Liver (tissue), 8 donors: ENCODE measurements at regions not wholly inside any gene's neighbourhood (a gene's known extent, or its start where the extent isn't known, plus 50 kb on each side); places are given as distances from the start of the nearest gene placed in this dataset.

Source experiments
- DNase-seq: peaks from one replicate; pipeline ENCODE4 v3.0.0-alpha.2; 2017; ENCODE audit warnings: low spot score
- H3K27ac ChIP-seq, 2 donors: one replicate each; pipeline ENCODE4 v1.7.0; 2013; ENCODE audit warnings: inconsistent platforms in 2 of 2, low read length in 2 of 2, control low read depth in 1 of 2, low read depth in 1 of 2, mild to moderate bottlenecking in 1 of 2
- H3K27me3 ChIP-seq, 4 donors: one replicate each; pipeline versions ENCODE4 v1.6.1 to v1.7.0; 2013; ENCODE audit warnings: low read length in 3 of 4, inconsistent platforms in 1 of 4, mild to moderate bottlenecking in 1 of 4, moderate library complexity in 1 of 4; ENCODE audit not compliant: control insufficient read depth in 4 of 4, insufficient read depth in 4 of 4
- H3K36me3 ChIP-seq, 4 donors: one replicate each; pipeline versions ENCODE4 v1.6.1 to v1.7.0; 2013; ENCODE audit warnings: low read length in 3 of 4, mild to moderate bottlenecking in 3 of 4, low read depth in 1 of 4, moderate library complexity in 1 of 4; ENCODE audit not compliant: control insufficient read depth in 4 of 4, insufficient read depth in 3 of 4
- H3K4me1 ChIP-seq, 4 donors: one replicate each; pipeline versions ENCODE4 v1.6.1 to v1.7.0; 2013; ENCODE audit warnings: low read length in 3 of 4, mild to moderate bottlenecking in 3 of 4, moderate library complexity in 1 of 4; ENCODE audit not compliant: control insufficient read depth in 4 of 4, insufficient read depth in 4 of 4
- H3K4me3 ChIP-seq, 3 donors: one replicate each; pipeline versions ENCODE4 v1.6.1 to v1.7.0; 2013; ENCODE audit warnings: low read length in 3 of 3, control low read depth in 1 of 3, low read depth in 1 of 3, mild to moderate bottlenecking in 1 of 3
- H3K9ac ChIP-seq, 2 donors: one replicate each; pipeline ENCODE4 v1.7.0; 2013; ENCODE audit warnings: low read length in 2 of 2, mild to moderate bottlenecking in 2 of 2, moderate library complexity in 2 of 2, control low read depth in 1 of 2, low read depth in 1 of 2
- H3K9me3 ChIP-seq, 4 donors: one replicate each; pipeline versions ENCODE4 v1.6.1 to v1.7.0; 2013; ENCODE audit warnings: low read length in 3 of 4; ENCODE audit not compliant: control insufficient read depth in 4 of 4
- EGR1 ChIP-seq, 2 donors: IDR thresholded peaks; 2 replicates each; pipeline ENCODE4 v1.6.1; 2016 to 2018; ENCODE audit warnings: antibody characterized with exemption in 2 of 2, low read depth in 2 of 2
- FOXA1 ChIP-seq: IDR thresholded peaks from 2 replicates; pipeline ENCODE4 v1.6.1; 2016; ENCODE audit warnings: antibody characterized with exemption
- FOXA2 ChIP-seq: IDR thresholded peaks from 2 replicates; pipeline ENCODE4 v1.6.1; 2016; ENCODE audit warnings: antibody characterized with exemption
- GABPA ChIP-seq, 2 donors: IDR thresholded peaks in 1 of 2; conservative IDR thresholded peaks in 1 of 2; 2 replicates each; pipeline ENCODE4 v1.6.1; 2016; ENCODE audit warnings: antibody characterized with exemption in 2 of 2, mild to moderate bottlenecking in 1 of 2, moderate library complexity in 1 of 2
- HNF4A ChIP-seq, 2 donors: conservative IDR thresholded peaks; 2 replicates each; pipeline ENCODE4 v1.6.1; 2016; ENCODE audit warnings: antibody characterized with exemption in 2 of 2, mild to moderate bottlenecking in 2 of 2
- HNF4G ChIP-seq: IDR thresholded peaks from 2 replicates; pipeline ENCODE4 v1.6.1; 2016; ENCODE audit warnings: antibody characterized with exemption
- JUND ChIP-seq, 2 donors: IDR thresholded peaks; 2 replicates each; pipeline ENCODE4 v1.6.1; 2016; ENCODE audit warnings: antibody characterized with exemption in 2 of 2
- NR2F2 ChIP-seq: IDR thresholded peaks from 2 replicates; pipeline ENCODE4 v1.6.1; 2016; ENCODE audit warnings: antibody characterized with exemption
- RAD21 ChIP-seq, 2 donors: IDR thresholded peaks; 2 replicates each; pipeline ENCODE4 v1.6.1; 2016; ENCODE audit warnings: antibody characterized with exemption in 2 of 2, mild to moderate bottlenecking in 2 of 2
- RXRA ChIP-seq, 2 donors: IDR thresholded peaks; 2 replicates each; pipeline ENCODE4 v1.6.1; 2017 to 2018; ENCODE audit warnings: antibody characterized with exemption in 2 of 2, mild to moderate bottlenecking in 1 of 2
- SP1 ChIP-seq: IDR thresholded peaks from 2 replicates; pipeline ENCODE4 v1.6.1; 2018; ENCODE audit warnings: antibody characterized with exemption, mild to moderate bottlenecking
- TAF1 ChIP-seq: conservative IDR thresholded peaks from 2 replicates; pipeline ENCODE4 v1.6.1; 2016; ENCODE audit warnings: antibody characterized with exemption, mild to moderate bottlenecking
- YY1 ChIP-seq: IDR thresholded peaks from 2 replicates; pipeline ENCODE4 v1.6.1; 2016; ENCODE audit warnings: antibody characterized with exemption, mild to moderate bottlenecking
- WGBS: extraction: QIAGEN DNeasy Blood & Tissue Kit; methylation state at CpG from one replicate; pipeline ENCODE4 v1.1.7; 2013; 5-methylcytosine and 5-hydroxymethylcytosine counted together
- TF ChIP-seq, protein P1 (sequence below): IDR thresholded peaks from 2 replicates; pipeline ENCODE4 v1.6.1; 2016; ENCODE audit warnings: antibody characterized with exemption
- TF ChIP-seq, protein P2 (sequence below): IDR thresholded peaks from 2 replicates; pipeline ENCODE4 v1.6.1; 2016; ENCODE audit warnings: antibody characterized with exemption, mild to moderate bottlenecking
- TF ChIP-seq, protein P3 (sequence below): fragments of 150-350 bp; IDR thresholded peaks from 2 replicates; pipeline ENCODE4 v1.5.1; 2017; ENCODE audit warnings: improper control_type of control experiment, low read depth, low read length; ENCODE audit not compliant: missing input control
- TF ChIP-seq, protein P4 (sequence below): IDR thresholded peaks from 2 replicates; pipeline ENCODE4 v1.6.1; 2016; ENCODE audit warnings: antibody characterized with exemption
- TF ChIP-seq, protein P5 (sequence below): IDR thresholded peaks from 2 replicates; pipeline ENCODE4 v1.6.1; 2016; ENCODE audit warnings: antibody characterized with exemption
- donor health status: healthy.
- donor health status: healthy.
- donor health status: healthy.
- donor health status: healthy.
- donor health status: healthy.

DNA sequence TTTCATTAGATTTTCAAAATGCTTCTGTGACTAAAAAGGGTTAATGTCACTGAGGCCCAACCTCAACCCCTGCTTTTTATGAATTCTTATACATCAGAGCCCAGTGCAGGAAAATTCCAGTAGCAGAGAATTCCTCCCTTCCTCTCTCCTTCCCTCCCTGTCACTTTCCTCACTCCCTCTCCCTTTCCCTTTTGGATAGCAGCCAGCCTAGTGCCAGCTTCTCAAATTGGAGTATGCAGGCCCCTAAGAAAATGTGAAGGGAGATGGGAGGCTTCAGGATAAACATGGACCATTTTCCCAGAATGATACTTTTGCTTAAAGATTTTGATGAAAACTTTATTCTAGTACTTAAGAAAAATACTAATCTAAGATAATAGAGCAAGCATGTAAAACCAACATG is 507.4 kb downstream of the KDM4C start (continued):
- TF ChIP-seq EGR1 (IDR thresholded peaks at IDR 0.05; ENCODE audit: low read depth in 2 of 2) (no peak), NR2F2 (no peak), GABPA (IDR thresholded peaks at IDR 0.05 in 1 of 2, conservative IDR thresholded peaks at IDR 0.05 in 1 of 2) (no peak)

DNA sequence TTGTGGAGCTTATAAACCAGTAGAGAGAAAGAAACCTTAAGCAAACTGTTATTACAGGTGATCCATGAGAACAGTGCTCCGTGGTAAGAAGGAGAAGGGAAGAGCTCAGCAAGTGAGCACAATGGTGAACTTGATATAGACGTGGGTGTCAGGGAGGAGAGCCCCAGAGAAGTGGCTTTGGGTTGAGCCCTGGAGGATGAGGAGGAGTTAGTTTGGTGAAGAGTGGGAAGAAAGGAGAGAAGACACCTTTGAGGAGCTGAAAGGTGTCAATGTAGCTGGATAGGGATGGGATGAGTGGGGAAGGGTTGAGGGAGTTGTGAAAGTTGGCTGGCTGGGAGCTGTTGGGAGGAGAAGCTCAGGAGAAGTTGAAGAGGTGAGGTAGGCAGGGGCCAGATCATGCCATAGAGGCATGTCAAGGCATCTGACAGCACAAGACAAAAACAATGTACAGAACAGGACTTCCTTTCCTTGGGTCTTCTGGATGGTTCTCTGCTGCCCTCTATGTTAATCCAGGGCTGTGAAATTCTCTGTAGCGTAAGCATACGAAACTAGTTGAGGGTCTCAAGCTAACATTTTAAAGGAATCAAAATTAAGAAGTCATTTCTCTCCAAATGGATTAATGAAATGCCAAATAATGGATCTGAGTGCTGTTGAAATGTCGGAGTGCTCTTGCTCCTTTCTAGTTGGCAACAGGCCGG is 501.9 kb downstream of the KDM4C start:
- H3K4me3 ChIP-seq = no peak overlapping the region
- no peak overlapping the region for H3K9ac ChIP-seq
- H3K9me3 ChIP-seq = no peaks in the 10 kb centered on the region
- H3K27me3 ChIP-seq = peaks cover 0 to 16% (median 2%) of the 10 kb centered on the region in 4 donors
- no peak for DNase-seq
- no peaks in the 10 kb centered on the region for H3K36me3 ChIP-seq
- 71% methylated on average over 6 of the region's 6 CpGs for WGBS
- H3K4me1 ChIP-seq = no peaks in the 10 kb centered on the region
- H3K27ac ChIP-seq = no peak overlapping the region
- TF ChIP-seq HNF4G = no peak
- no peak for TF ChIP-seq FOXA1
- TF ChIP-seq, protein P1, sequence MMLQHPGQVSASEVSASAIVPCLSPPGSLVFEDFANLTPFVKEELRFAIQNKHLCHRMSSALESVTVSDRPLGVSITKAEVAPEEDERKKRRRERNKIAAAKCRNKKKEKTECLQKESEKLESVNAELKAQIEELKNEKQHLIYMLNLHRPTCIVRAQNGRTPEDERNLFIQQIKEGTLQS = no peak
- TF ChIP-seq SP1 = no peak
- TF ChIP-seq YY1 = no peak
- no peak for TF ChIP-seq RXRA (IDR thresholded peaks at IDR 0.05)
- TF ChIP-seq EGR1 (IDR thresholded peaks at IDR 0.05; ENCODE audit: low read depth in 2 of 2) = no peak
- TF ChIP-seq, protein P2, sequence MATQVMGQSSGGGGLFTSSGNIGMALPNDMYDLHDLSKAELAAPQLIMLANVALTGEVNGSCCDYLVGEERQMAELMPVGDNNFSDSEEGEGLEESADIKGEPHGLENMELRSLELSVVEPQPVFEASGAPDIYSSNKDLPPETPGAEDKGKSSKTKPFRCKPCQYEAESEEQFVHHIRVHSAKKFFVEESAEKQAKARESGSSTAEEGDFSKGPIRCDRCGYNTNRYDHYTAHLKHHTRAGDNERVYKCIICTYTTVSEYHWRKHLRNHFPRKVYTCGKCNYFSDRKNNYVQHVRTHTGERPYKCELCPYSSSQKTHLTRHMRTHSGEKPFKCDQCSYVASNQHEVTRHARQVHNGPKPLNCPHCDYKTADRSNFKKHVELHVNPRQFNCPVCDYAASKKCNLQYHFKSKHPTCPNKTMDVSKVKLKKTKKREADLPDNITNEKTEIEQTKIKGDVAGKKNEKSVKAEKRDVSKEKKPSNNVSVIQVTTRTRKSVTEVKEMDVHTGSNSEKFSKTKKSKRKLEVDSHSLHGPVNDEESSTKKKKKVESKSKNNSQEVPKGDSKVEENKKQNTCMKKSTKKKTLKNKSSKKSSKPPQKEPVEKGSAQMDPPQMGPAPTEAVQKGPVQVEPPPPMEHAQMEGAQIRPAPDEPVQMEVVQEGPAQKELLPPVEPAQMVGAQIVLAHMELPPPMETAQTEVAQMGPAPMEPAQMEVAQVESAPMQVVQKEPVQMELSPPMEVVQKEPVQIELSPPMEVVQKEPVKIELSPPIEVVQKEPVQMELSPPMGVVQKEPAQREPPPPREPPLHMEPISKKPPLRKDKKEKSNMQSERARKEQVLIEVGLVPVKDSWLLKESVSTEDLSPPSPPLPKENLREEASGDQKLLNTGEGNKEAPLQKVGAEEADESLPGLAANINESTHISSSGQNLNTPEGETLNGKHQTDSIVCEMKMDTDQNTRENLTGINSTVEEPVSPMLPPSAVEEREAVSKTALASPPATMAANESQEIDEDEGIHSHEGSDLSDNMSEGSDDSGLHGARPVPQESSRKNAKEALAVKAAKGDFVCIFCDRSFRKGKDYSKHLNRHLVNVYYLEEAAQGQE = no peak
- TF ChIP-seq, protein P3, sequence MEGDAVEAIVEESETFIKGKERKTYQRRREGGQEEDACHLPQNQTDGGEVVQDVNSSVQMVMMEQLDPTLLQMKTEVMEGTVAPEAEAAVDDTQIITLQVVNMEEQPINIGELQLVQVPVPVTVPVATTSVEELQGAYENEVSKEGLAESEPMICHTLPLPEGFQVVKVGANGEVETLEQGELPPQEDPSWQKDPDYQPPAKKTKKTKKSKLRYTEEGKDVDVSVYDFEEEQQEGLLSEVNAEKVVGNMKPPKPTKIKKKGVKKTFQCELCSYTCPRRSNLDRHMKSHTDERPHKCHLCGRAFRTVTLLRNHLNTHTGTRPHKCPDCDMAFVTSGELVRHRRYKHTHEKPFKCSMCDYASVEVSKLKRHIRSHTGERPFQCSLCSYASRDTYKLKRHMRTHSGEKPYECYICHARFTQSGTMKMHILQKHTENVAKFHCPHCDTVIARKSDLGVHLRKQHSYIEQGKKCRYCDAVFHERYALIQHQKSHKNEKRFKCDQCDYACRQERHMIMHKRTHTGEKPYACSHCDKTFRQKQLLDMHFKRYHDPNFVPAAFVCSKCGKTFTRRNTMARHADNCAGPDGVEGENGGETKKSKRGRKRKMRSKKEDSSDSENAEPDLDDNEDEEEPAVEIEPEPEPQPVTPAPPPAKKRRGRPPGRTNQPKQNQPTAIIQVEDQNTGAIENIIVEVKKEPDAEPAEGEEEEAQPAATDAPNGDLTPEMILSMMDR = no peak
- no peak for TF ChIP-seq JUND (IDR thresholded peaks at IDR 0.05)
- no peak for TF ChIP-seq FOXA2
- no peak for TF ChIP-seq TAF1
- TF ChIP-seq, protein P4, sequence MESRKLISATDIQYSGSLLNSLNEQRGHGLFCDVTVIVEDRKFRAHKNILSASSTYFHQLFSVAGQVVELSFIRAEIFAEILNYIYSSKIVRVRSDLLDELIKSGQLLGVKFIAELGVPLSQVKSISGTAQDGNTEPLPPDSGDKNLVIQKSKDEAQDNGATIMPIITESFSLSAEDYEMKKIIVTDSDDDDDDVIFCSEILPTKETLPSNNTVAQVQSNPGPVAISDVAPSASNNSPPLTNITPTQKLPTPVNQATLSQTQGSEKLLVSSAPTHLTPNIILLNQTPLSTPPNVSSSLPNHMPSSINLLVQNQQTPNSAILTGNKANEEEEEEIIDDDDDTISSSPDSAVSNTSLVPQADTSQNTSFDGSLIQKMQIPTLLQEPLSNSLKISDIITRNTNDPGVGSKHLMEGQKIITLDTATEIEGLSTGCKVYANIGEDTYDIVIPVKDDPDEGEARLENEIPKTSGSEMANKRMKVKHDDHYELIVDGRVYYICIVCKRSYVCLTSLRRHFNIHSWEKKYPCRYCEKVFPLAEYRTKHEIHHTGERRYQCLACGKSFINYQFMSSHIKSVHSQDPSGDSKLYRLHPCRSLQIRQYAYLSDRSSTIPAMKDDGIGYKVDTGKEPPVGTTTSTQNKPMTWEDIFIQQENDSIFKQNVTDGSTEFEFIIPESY = no peak
- TF ChIP-seq RAD21 (IDR thresholded peaks at IDR 0.05) = no peak
- TF ChIP-seq, protein P5, sequence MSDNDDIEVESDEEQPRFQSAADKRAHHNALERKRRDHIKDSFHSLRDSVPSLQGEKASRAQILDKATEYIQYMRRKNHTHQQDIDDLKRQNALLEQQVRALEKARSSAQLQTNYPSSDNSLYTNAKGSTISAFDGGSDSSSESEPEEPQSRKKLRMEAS = no peak
- no peak for TF ChIP-seq GABPA (IDR thresholded peaks at IDR 0.05 in 1 of 2, conservative IDR thresholded peaks at IDR 0.05 in 1 of 2)
- TF ChIP-seq NR2F2 = no peak
- no peak for TF ChIP-seq HNF4A (conservative IDR thresholded peaks at IDR 0.05)
